HepG2 (cell line): ENCODE measurements at regions not wholly inside any gene's neighbourhood (a gene's known extent, or its start where the extent isn't known, plus 50 kb on each side); places are given as distances from the start of the nearest gene placed in this dataset.

ENCODE experiments used
- CBX2 ChIP-seq, 2 experiments: fragments of 200-600 bp in 1 of 2; sonication (generic); formaldehyde crosslinking in 1 of 2; IDR thresholded peaks; 2 replicates each; pipeline versions ENCODE4 v1.7.0 to v1.8.1; 2018 to 2022; ENCODE audit warnings: low read depth in 2 of 2, low read length in 1 of 2, mild to moderate bottlenecking in 1 of 2, missing genetic modification reagents in 1 of 2
- FOSL1 ChIP-seq: sonication (generic); formaldehyde crosslinking; IDR thresholded peaks from 2 replicates; pipeline ENCODE4 v1.9.0; 2021; ENCODE audit warnings: missing genetic modification reagents, borderline replicate concordance
- HDAC2 ChIP-seq: sonication (generic); formaldehyde crosslinking; IDR thresholded peaks from 2 replicates; pipeline ENCODE4 v1.4.0; 2020; ENCODE audit warnings: missing genetic modification reagents
- HNRNPUL1 ChIP-seq: fragments of 200-400 bp; formaldehyde crosslinking; IDR thresholded peaks from 2 replicates; pipeline ENCODE4 v1.6.1; 2017; ENCODE audit warnings: low read depth, mild to moderate bottlenecking, low read length, moderate library complexity
- JUN ChIP-seq: sonication (generic); formaldehyde crosslinking; IDR thresholded peaks from 2 replicates; pipeline ENCODE4 v1.4.0; 2020; ENCODE audit warnings: mild to moderate bottlenecking, missing genetic modification reagents
- NR2F2 ChIP-seq: IDR thresholded peaks from 2 replicates; pipeline ENCODE4 v1.6.1; 2012; ENCODE audit warnings: low read depth, inconsistent platforms, borderline replicate concordance
- PCBP1 ChIP-seq: fragments of 200-400 bp; formaldehyde crosslinking; IDR thresholded peaks from 2 replicates; pipeline ENCODE4 v1.6.1; 2017; ENCODE audit warnings: mild to moderate bottlenecking, low read depth, low read length, borderline replicate concordance
- ZNF264 ChIP-seq: sonication (generic); formaldehyde crosslinking; IDR thresholded peaks from 2 replicates; pipeline ENCODE4 v1.4.0; 2020; ENCODE audit warnings: missing genetic modification reagents
- ZNF331 ChIP-seq: sonication (generic); formaldehyde crosslinking; IDR thresholded peaks from 2 replicates; pipeline ENCODE4 v1.4.0; 2020; ENCODE audit warnings: missing genetic modification reagents
- ZNF451 ChIP-seq: sonication (generic); formaldehyde crosslinking; IDR thresholded peaks from 2 replicates; pipeline ENCODE4 v1.5.0; 2020; ENCODE audit warnings: mild to moderate bottlenecking, missing genetic modification reagents
- TF ChIP-seq, protein P1 (sequence below): sonication (generic); formaldehyde crosslinking; IDR thresholded peaks from 2 replicates; pipeline ENCODE4 v1.4.0; 2020; ENCODE audit warnings: mild to moderate bottlenecking, missing genetic modification reagents
- TF ChIP-seq, protein P2 (sequence below): sonication (generic); formaldehyde crosslinking; IDR thresholded peaks from 2 replicates; pipeline ENCODE4 v1.5.0; 2020; ENCODE audit warnings: missing genetic modification reagents
- TF ChIP-seq, protein P3 (sequence below): sonication (generic); formaldehyde crosslinking; IDR thresholded peaks from 2 replicates; pipeline ENCODE4 v1.4.0; 2020; ENCODE audit warnings: missing genetic modification reagents
- TF ChIP-seq, protein P4 (sequence below): sonication (generic); formaldehyde crosslinking; IDR thresholded peaks from 2 replicates; pipeline ENCODE4 v1.4.0; 2020; ENCODE audit warnings: missing genetic modification reagents, borderline replicate concordance

DNA sequence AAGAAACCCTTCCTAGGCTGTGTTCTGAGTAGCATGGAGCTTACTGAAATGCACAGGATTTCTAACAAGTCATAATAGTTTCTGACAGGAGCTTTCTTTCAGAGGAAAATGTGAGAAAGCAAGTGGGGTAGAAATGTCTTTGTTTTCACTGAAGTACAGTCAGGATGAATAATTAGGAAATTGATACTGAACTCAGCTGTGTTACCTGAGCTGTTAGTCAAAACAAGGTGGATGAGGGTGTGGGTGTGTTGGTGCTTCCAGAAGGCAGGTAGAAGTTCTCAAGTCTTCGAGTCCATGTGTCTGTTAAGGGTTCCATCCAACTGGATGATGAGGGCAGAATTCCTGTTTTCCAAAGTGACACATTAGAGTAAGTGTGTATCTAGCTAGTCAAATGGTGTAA is 122.4 kb downstream of the BASP1 start:
- TF ChIP-seq, protein P1, sequence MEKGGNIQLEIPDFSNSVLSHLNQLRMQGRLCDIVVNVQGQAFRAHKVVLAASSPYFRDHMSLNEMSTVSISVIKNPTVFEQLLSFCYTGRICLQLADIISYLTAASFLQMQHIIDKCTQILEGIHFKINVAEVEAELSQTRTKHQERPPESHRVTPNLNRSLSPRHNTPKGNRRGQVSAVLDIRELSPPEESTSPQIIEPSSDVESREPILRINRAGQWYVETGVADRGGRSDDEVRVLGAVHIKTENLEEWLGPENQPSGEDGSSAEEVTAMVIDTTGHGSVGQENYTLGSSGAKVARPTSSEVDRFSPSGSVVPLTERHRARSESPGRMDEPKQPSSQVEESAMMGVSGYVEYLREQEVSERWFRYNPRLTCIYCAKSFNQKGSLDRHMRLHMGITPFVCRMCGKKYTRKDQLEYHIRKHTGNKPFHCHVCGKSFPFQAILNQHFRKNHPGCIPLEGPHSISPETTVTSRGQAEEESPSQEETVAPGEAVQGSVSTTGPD (CRISPR knock-in tag) = no peak
- TF ChIP-seq, protein P2, sequence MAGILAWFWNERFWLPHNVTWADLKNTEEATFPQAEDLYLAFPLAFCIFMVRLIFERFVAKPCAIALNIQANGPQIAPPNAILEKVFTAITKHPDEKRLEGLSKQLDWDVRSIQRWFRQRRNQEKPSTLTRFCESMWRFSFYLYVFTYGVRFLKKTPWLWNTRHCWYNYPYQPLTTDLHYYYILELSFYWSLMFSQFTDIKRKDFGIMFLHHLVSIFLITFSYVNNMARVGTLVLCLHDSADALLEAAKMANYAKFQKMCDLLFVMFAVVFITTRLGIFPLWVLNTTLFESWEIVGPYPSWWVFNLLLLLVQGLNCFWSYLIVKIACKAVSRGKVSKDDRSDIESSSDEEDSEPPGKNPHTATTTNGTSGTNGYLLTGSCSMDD = no peak
- no peak for TF ChIP-seq ZNF451 (CRISPR knock-in tag)
- TF ChIP-seq HNRNPUL1 = no peak
- TF ChIP-seq ZNF331 (CRISPR knock-in tag) = no peak
- no peak for TF ChIP-seq FOSL1 (CRISPR knock-in tag)
- TF ChIP-seq NR2F2 = no peak
- no peak for TF ChIP-seq JUN (CRISPR knock-in tag)
- no peak for TF ChIP-seq PCBP1
- TF ChIP-seq, protein P3, sequence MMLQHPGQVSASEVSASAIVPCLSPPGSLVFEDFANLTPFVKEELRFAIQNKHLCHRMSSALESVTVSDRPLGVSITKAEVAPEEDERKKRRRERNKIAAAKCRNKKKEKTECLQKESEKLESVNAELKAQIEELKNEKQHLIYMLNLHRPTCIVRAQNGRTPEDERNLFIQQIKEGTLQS (CRISPR knock-in tag) = no peak
- no peak for TF ChIP-seq ZNF264
- TF ChIP-seq, protein P4, sequence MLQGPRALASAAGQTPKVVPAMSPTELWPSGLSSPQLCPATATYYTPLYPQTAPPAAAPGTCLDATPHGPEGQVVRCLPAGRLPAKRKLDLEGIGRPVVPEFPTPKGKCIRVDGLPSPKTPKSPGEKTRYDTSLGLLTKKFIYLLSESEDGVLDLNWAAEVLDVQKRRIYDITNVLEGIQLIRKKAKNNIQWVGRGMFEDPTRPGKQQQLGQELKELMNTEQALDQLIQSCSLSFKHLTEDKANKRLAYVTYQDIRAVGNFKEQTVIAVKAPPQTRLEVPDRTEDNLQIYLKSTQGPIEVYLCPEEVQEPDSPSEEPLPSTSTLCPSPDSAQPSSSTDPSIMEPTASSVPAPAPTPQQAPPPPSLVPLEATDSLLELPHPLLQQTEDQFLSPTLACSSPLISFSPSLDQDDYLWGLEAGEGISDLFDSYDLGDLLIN (CRISPR knock-in tag) = no peak
- TF ChIP-seq HDAC2 (CRISPR knock-in tag) = no peak
- no peak for TF ChIP-seq CBX2 (IDR thresholded peaks at IDR 0.05; ENCODE audit: low read depth, low read length)
- TF ChIP-seq CBX2 (CRISPR knock-in tag; IDR thresholded peaks at IDR 0.05; ENCODE audit: low read depth) = no peak
